HL-60 (cell line): ENCODE measurements at regions not wholly inside any gene's neighbourhood (a gene's known extent, or its start where the extent isn't known, plus 50 kb on each side); places are given as distances from the start of the nearest gene placed in this dataset.

Experiments
- DNase-seq, 2 experiments: peaks; one replicate each; pipeline ENCODE4 v3.0.0-alpha.2; 2010 to 2020; ENCODE audit warnings: low read depth in 1 of 2, low spot score in 1 of 2
- H3K27ac ChIP-seq: fragments of 250-450 bp; sonication (Bioruptor Pico); replicated peaks from 2 replicates; pipeline ENCODE4 v1.5.1; 2020; ENCODE audit warnings: mild to moderate bottlenecking, moderate library complexity
- H3K27me3 ChIP-seq: fragments of 250-450 bp; sonication (Bioruptor Pico); 2 replicates; pipeline ENCODE4 v1.5.1; 2021; ENCODE audit warnings: mild to moderate bottlenecking, moderate library complexity; ENCODE audit not compliant: insufficient read depth, poor library complexity, severe bottlenecking
- H3K4me3 ChIP-seq: replicated peaks from 2 replicates; pipeline ENCODE4 v1.5.1; 2011; ENCODE audit warnings: mild to moderate bottlenecking, control low read depth, low read length; ENCODE audit not compliant: insufficient read depth
- GABPA ChIP-seq: IDR thresholded peaks from 2 replicates; pipeline ENCODE4 v1.6.1; 2012; ENCODE audit warnings: low read depth
- POLR2AphosphoS5 ChIP-seq: IDR thresholded peaks from 2 replicates; pipeline ENCODE4 v1.6.1; 2012; ENCODE audit warnings: low read depth
- SPI1 ChIP-seq: IDR thresholded peaks from 2 replicates; pipeline ENCODE4 v1.6.1; 2012; ENCODE audit warnings: low read depth, mild to moderate bottlenecking, borderline replicate concordance
- TF ChIP-seq, protein P1 (sequence below): IDR thresholded peaks from one replicate; pipeline ENCODE4 v1.5.1; 2011; ENCODE audit warnings: low read length, control low read depth, inconsistent platforms; ENCODE audit not compliant: insufficient read depth
- TF ChIP-seq, protein P2 (sequence below): IDR thresholded peaks from 2 replicates; pipeline ENCODE4 v1.6.1; 2012; ENCODE audit warnings: low read depth; ENCODE audit not compliant: insufficient replicate concordance

DNA sequence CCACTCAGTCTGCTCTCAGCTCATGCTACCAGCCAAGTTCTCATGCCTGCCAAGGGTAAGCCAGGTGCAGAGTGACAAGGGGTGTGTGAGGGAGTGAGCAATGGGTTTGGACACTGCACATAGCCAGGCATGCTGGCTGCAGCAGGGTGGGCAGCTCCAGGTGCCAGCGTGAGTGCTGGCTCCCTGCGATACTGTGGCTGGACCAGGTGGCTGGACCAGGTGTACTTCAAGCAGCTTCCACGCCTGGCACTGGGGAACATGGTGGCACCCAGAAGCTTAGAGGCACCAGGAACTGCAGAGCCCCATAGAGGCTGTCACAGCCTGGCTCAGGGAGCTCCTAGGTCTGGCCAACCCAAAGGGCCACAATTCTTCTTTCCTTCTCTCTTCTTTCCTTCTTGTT is 234.9 kb upstream of the GIMD1 start:
- no peak for DNase-seq
- Histone ChIP-seq H3K4me3 (no peak overlapping the region), H3K27ac (no peak overlapping the region), H3K27me3 (no peaks in the 10 kb centered on the region)
- TF ChIP-seq POLR2AphosphoS5 (no peak), GABPA (no peak), SPI1 (no peak)
- TF ChIP-seq, protein P1, sequence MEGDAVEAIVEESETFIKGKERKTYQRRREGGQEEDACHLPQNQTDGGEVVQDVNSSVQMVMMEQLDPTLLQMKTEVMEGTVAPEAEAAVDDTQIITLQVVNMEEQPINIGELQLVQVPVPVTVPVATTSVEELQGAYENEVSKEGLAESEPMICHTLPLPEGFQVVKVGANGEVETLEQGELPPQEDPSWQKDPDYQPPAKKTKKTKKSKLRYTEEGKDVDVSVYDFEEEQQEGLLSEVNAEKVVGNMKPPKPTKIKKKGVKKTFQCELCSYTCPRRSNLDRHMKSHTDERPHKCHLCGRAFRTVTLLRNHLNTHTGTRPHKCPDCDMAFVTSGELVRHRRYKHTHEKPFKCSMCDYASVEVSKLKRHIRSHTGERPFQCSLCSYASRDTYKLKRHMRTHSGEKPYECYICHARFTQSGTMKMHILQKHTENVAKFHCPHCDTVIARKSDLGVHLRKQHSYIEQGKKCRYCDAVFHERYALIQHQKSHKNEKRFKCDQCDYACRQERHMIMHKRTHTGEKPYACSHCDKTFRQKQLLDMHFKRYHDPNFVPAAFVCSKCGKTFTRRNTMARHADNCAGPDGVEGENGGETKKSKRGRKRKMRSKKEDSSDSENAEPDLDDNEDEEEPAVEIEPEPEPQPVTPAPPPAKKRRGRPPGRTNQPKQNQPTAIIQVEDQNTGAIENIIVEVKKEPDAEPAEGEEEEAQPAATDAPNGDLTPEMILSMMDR: no peak
- TF ChIP-seq, protein P2, sequence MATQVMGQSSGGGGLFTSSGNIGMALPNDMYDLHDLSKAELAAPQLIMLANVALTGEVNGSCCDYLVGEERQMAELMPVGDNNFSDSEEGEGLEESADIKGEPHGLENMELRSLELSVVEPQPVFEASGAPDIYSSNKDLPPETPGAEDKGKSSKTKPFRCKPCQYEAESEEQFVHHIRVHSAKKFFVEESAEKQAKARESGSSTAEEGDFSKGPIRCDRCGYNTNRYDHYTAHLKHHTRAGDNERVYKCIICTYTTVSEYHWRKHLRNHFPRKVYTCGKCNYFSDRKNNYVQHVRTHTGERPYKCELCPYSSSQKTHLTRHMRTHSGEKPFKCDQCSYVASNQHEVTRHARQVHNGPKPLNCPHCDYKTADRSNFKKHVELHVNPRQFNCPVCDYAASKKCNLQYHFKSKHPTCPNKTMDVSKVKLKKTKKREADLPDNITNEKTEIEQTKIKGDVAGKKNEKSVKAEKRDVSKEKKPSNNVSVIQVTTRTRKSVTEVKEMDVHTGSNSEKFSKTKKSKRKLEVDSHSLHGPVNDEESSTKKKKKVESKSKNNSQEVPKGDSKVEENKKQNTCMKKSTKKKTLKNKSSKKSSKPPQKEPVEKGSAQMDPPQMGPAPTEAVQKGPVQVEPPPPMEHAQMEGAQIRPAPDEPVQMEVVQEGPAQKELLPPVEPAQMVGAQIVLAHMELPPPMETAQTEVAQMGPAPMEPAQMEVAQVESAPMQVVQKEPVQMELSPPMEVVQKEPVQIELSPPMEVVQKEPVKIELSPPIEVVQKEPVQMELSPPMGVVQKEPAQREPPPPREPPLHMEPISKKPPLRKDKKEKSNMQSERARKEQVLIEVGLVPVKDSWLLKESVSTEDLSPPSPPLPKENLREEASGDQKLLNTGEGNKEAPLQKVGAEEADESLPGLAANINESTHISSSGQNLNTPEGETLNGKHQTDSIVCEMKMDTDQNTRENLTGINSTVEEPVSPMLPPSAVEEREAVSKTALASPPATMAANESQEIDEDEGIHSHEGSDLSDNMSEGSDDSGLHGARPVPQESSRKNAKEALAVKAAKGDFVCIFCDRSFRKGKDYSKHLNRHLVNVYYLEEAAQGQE: no peak

DNA sequence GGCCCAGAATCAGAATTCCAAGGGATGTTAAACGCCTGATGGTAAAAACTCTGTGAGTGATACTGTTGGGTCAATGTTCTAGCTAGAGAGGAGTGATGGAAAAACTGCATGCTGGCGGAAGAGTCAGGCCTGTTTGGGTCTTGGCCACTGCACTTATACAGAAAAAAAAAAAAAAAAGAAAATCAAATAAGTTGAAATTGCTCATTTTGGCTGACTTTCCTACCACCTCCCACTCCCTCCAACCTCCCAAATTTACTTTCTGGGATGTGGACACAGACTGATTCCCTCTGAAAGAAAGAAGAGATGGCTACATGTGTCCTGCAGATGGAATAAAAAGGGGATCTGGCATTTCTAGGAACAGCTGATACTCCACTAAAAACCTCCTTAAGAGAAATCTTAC is 234.1 kb upstream of the GIMD1 start:
- no peak overlapping the region for H3K27ac ChIP-seq
- no peak overlapping the region for H3K4me3 ChIP-seq
- no peaks in the 10 kb centered on the region for H3K27me3 ChIP-seq
- TF ChIP-seq POLR2AphosphoS5 (no peak), GABPA (no peak), SPI1 (no peak)
- DNase-seq: no peak

DNA sequence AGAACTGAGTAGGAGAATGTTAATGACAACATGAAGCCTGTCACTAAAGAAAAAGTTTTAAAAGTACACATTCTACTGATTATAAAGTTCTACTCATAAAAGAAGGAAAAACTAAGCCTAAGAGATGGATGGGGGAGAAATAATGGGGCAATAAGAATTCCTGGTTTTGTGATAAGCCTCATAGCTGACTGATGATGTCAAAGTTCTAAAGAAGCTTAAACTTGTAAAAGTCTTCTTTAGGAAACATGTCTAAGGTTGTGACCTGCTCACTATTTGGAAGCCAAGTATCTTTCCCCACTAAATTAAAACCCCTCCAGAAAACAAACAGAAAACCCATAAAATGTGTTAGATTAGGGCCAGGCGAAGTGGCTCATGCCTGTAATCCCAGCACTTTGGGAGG is 232.9 kb upstream of the GIMD1 start:
- H3K4me3 ChIP-seq: no peak overlapping the region
- TF ChIP-seq, protein P2: no peak
- TF ChIP-seq POLR2AphosphoS5 (no peak), SPI1 (no peak), GABPA (no peak)
- TF ChIP-seq, protein P1: no peak
- H3K27me3 ChIP-seq: no peaks in the 10 kb centered on the region
- no peak for DNase-seq
- H3K27ac ChIP-seq: no peak overlapping the region

DNA sequence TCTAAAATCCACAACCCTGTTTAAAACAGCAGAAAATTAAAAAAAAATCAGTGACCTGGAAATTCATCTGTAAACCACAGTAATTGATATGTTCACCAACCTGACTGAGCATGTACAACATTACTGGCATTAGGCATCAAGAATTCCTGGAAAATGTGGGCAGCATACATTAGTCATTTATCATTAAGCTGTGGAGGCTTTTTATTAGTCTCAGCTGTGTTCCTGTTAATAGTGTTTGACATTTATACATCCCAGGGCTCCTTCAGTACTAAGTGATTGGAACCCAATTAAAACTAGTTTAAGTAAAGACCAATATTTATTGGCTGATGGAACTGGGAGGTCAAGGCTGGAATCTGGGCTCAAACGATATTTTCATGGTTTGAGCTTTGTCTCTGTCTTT is 227.3 kb upstream of the GIMD1 start:
- H3K27ac ChIP-seq: no peak overlapping the region
- no peaks in the 10 kb centered on the region for H3K27me3 ChIP-seq
- TF ChIP-seq, protein P2: no peak
- TF ChIP-seq, protein P1: no peak
- TF ChIP-seq SPI1: no peak
- TF ChIP-seq GABPA: no peak
- no peak for TF ChIP-seq POLR2AphosphoS5
- DNase-seq: no peak
- no peak overlapping the region for H3K4me3 ChIP-seq
